NT2/D1 (cell line): ENCODE measurements at regions not wholly inside any gene's neighbourhood (a gene's known extent, or its start where the extent isn't known, plus 50 kb on each side); places are given as distances from the start of the nearest gene placed in this dataset.

Experiments
- SUZ12 ChIP-seq: IDR thresholded peaks from 2 replicates; pipeline ENCODE4 v1.6.1; 2011; ENCODE audit not compliant: insufficient read length, insufficient read depth; ENCODE audit errors: extremely low read depth
- YY1 ChIP-seq: IDR thresholded peaks from 2 replicates; pipeline ENCODE4 v1.6.1; 2011; ENCODE audit not compliant: insufficient read length, insufficient read depth
- ZNF274 ChIP-seq: IDR thresholded peaks from 2 replicates; pipeline ENCODE4 v1.6.1; 2011; ENCODE audit warnings: mild to moderate bottlenecking, low read depth, low read length

DNA sequence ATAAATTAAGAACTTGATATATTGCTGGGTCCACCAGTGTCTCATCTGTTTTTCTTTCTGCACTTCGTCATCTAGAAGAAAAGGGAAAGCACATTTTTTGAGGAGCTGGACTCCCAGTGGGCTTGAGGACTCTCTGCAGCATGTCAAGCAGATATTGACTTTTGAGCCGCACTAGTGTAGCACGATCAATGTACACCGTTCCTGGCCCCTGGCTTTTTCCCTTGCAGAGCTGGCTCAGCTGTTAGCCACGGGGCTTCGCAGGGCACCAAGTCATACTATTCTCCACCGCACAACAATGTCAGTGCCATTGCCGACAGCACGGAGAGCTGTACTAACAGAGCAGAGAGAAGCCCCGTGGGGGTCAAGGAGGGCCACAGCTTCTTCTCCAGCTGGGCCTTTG, 235.4 kb upstream of the HABP2 start:
- TF ChIP-seq ZNF274 = no peak
- no peak for TF ChIP-seq YY1
- TF ChIP-seq SUZ12 = no peak
